B cell (primary cell): ENCODE measurements at regions not wholly inside any gene's neighbourhood (a gene's known extent, or its start where the extent isn't known, plus 50 kb on each side); places are given as distances from the start of the nearest gene placed in this dataset.

Experiments used
- ATAC-seq: fragments of 200-7000 bp; cut with Tn5 transposase; one replicate; pipeline ENCODE4 v1.10.0; 2021; ENCODE audit warnings: low read depth, mild to moderate bottlenecking, moderate number of reproducible peaks, moderate library complexity
- CTCF ChIA-PET: fragments of 350-600 bp; sonication (Branson Sonifier 250); formaldehyde crosslinking; loops from one replicate; lab custom pipeline; 2021; ENCODE audit warnings: antibody characterized with exemption, inconsistent platforms; lab: Charles Lee
- POLR2A ChIA-PET: fragments of 350-600 bp; sonication (Branson Sonifier 250); formaldehyde crosslinking; loops from one replicate; lab custom pipeline; 2021; ENCODE audit warnings: antibody characterized with exemption; lab: Charles Lee
- DNase-seq: peaks from one replicate; pipeline ENCODE4 v3.0.0; 2013
- H2AFZ ChIP-seq: 2 replicates; pipeline ENCODE4 v1.6.1; 2012; ENCODE audit warnings: mild to moderate bottlenecking, low read depth, low read length; ENCODE audit not compliant: insufficient read depth, poor library complexity, severe bottlenecking
- H3K27ac ChIP-seq, 2 donors: 1 replicate in 1 of 2; 2 replicates in 1 of 2; pipeline ENCODE4 v1.5.1; 2012 to 2013; ENCODE audit warnings: low read length in 2 of 2, mild to moderate bottlenecking in 2 of 2, moderate library complexity in 1 of 2
- H3K27me3 ChIP-seq, 4 experiments: fragments of 200-600 bp in 1 of 4; sonication (generic) in 1 of 4; replicated peaks in 1 of 4; 1 replicate in 2 of 4; 2 replicates in 2 of 4; pipeline versions ENCODE4 v1.6.1 to v1.7.0; 2013 to 2016; ENCODE audit warnings: low read length in 3 of 4, mild to moderate bottlenecking in 2 of 4, mixed read lengths in 1 of 4, moderate library complexity in 1 of 4; ENCODE audit not compliant: insufficient read depth in 4 of 4, control insufficient read depth in 3 of 4; ENCODE audit errors: control extremely low read depth in 1 of 4
- H3K36me3 ChIP-seq, 2 experiments: replicated peaks in 1 of 2; 1 replicate in 1 of 2; 2 replicates in 1 of 2; pipeline versions ENCODE4 v1.6.1 to v1.7.1; 2013; ENCODE audit warnings: low read length in 1 of 2; ENCODE audit not compliant: insufficient read depth in 2 of 2, control insufficient read depth in 1 of 2; ENCODE audit errors: control extremely low read depth in 1 of 2, extremely low read depth in 1 of 2
- H3K4me1 ChIP-seq, 2 donors: fragments of 200-600 bp in 1 of 2; sonication (generic) in 1 of 2; 1 replicate in 1 of 2; 2 replicates in 1 of 2; pipeline versions ENCODE4 v1.5.1 to v1.6.1; 2013 to 2017; ENCODE audit warnings: low read length in 2 of 2; ENCODE audit not compliant: control insufficient read depth in 2 of 2, insufficient read depth in 2 of 2
- H3K4me2 ChIP-seq: replicated peaks from 2 replicates; pipeline ENCODE3; 2012; ENCODE audit warnings: mild to moderate bottlenecking, low read depth, low read length; ENCODE audit not compliant: poor library complexity, severe bottlenecking
- H3K4me3 ChIP-seq, 5 experiments: fragments of 200-600 bp in 1 of 5; sonication (generic) in 1 of 5; 1 replicate in 3 of 5; 2 replicates in 2 of 5; pipeline versions ENCODE4 v1.5.1 to v1.7.0; 2011 to 2016; ENCODE audit warnings: low read length in 4 of 5, mild to moderate bottlenecking in 4 of 5, low read depth in 2 of 5, control low read depth in 1 of 5, moderate library complexity in 1 of 5; ENCODE audit not compliant: insufficient read depth in 1 of 5; ENCODE audit errors: control extremely low read depth in 1 of 5, extremely low read depth in 1 of 5
- H3K79me2 ChIP-seq: fragments of 200-600 bp; sonication (generic); one replicate; pipeline ENCODE4 v1.6.0; 2016; ENCODE audit warnings: low read length; ENCODE audit not compliant: control insufficient read depth, insufficient read depth
- H3K9ac ChIP-seq: fragments of 200-600 bp; sonication (generic); 2 replicates; pipeline ENCODE4 v1.6.1; 2017; ENCODE audit warnings: mild to moderate bottlenecking, low read length, moderate library complexity
- H3K9me3 ChIP-seq, 3 donors: one replicate each; pipeline versions ENCODE4 v1.6.1 to v1.7.1; 2013; ENCODE audit warnings: low read length in 2 of 3; ENCODE audit not compliant: control insufficient read depth in 2 of 3, insufficient read depth in 1 of 3; ENCODE audit errors: control extremely low read depth in 1 of 3
- H4K20me1 ChIP-seq: 2 replicates; pipeline ENCODE4 v1.6.0; 2012; ENCODE audit warnings: mild to moderate bottlenecking, low read length; ENCODE audit not compliant: insufficient read depth, control insufficient read depth, poor library complexity, severe bottlenecking
- H3K27ac Mint-ChIP-seq: one replicate; pipeline ENCODE4 v1.8.0; 2021; ENCODE audit warnings: mixed read lengths
- H3K27me3 Mint-ChIP-seq: one replicate; pipeline ENCODE4 v1.8.0; 2021; ENCODE audit warnings: mixed read lengths
- H3K4me1 Mint-ChIP-seq: one replicate; pipeline ENCODE4 v1.8.0; 2021; ENCODE audit warnings: mixed read lengths
- H3K4me3 Mint-ChIP-seq: one replicate; pipeline ENCODE4 v1.8.0; 2021; ENCODE audit warnings: mixed read lengths
- H3K9me3 Mint-ChIP-seq: one replicate; pipeline ENCODE4 v1.8.0; 2022; ENCODE audit warnings: mixed read lengths; ENCODE audit not compliant: insufficient read depth
- EZH2 ChIP-seq: IDR thresholded peaks from 2 replicates; pipeline ENCODE4 v1.6.1; 2012; ENCODE audit warnings: borderline replicate concordance, low read depth, mild to moderate bottlenecking, moderate library complexity, low read length; ENCODE audit not compliant: insufficient read depth, poor library complexity, severe bottlenecking
- WGBS: methylation state at CpG from one replicate; pipeline ENCODE4 v1.1.5; 2013; ENCODE audit warnings: missing lambda C conversion rate; ENCODE audit not compliant: insufficient coverage; 5-methylcytosine and 5-hydroxymethylcytosine counted together
- intact Hi-C: fragments of 100-400 bp; cut with micrococcal nuclease; formaldehyde crosslinking; loops from one replicate; pipeline ENCODE4 v1.10.0; 2022
- TF ChIP-seq, protein P1 (sequence below): fragments of 200-600 bp; IDR thresholded peaks from one replicate; pipeline ENCODE4 v1.8.0; 2022; ENCODE audit warnings: antibody characterized with exemption, mild to moderate bottlenecking

DNA sequence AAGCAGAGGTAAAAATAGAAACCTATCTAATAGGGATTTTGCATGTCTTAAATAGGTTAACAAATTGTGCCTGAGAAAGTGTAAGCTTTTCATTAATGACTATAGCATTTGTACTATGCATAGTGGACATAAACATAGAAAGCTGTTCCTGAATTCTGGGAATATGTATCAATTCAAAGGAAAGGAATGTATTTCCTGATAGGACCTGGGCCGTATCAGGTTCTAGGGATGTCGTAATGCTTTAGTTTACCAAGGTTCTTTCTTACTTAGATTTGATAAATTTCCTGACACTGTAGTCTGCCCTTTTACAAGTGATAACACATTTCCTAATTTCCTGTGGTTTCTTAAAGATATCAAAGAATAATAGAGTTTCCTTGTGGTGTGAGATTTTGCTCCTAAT, 191.3 kb downstream of the CDH7 start:
- intact Hi-C loops = no loop called here
- Mint-ChIP-seq H3K4me1 (no peaks in the 10 kb centered on the region), H3K27ac (no peak overlapping the region), H3K27me3 (no peaks in the 10 kb centered on the region), H3K9me3 (peaks cover 3% of the 10 kb centered on the region), H3K4me3 (no peak overlapping the region)
- no peak for DNase-seq
- no peaks in the 10 kb centered on the region for H4K20me1 ChIP-seq
- no peak overlapping the region for H2AFZ ChIP-seq
- H3K27ac ChIP-seq = no peak overlapping the region
- H3K79me2 ChIP-seq = no peaks in the 10 kb centered on the region
- TF ChIP-seq EZH2 = no peak
- no peak overlapping the region for H3K4me2 ChIP-seq
- no peak overlapping the region for H3K9ac ChIP-seq
- no peak overlapping the region for H3K4me3 ChIP-seq
- ATAC-seq = no peak
- no peaks in the 10 kb centered on the region for H3K27me3 ChIP-seq
- CTCF ChIA-PET = no interaction called here
- POLR2A ChIA-PET = no interaction called here
- no CpG with 5 or more reads among the region's 2 CpGs for WGBS
- no peaks in the 10 kb centered on the region for H3K4me1 ChIP-seq
- no peaks in the 10 kb centered on the region for H3K36me3 ChIP-seq
- H3K9me3 ChIP-seq = no peaks in the 10 kb centered on the region

DNA sequence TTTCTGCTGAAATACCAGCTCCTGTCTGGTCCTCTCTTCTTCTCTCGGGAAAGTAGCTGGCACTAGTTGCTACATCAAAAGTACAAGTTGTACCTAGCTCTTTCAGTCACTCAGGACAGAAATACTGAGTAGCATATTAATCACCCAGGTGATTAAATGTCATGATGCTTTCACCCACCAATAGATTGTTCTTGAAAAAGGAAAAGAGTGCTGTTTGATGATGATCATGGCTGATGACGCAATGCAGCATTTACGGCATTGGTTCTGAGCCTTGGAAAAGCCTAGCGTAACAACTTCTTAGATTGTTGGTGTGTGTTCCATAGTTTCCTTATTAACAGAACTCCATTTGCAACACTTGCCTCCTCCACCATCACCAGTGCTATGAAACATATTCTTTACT, 190.7 kb downstream of the CDH7 start:
- Mint-ChIP-seq H3K27ac (no peak overlapping the region), H3K4me1 (no peaks in the 10 kb centered on the region), H3K4me3 (no peak overlapping the region), H3K27me3 (no peaks in the 10 kb centered on the region), H3K9me3 (peaks cover 3% of the 10 kb centered on the region)
- H3K27ac ChIP-seq = no peak overlapping the region
- no peaks in the 10 kb centered on the region for H3K4me1 ChIP-seq
- ChIA-PET POLR2A (no interaction called here), CTCF (no interaction called here)
- H2AFZ ChIP-seq = no peak overlapping the region
- ATAC-seq (no peak), DNase-seq (no peak)
- no peak overlapping the region for H3K4me2 ChIP-seq
- H3K27me3 ChIP-seq = no peaks in the 10 kb centered on the region
- H4K20me1 ChIP-seq = no peaks in the 10 kb centered on the region
- no peak overlapping the region for H3K4me3 ChIP-seq
- intact Hi-C loops = no loop called here
- H3K9me3 ChIP-seq = no peaks in the 10 kb centered on the region
- no peaks in the 10 kb centered on the region for H3K36me3 ChIP-seq
- no peak overlapping the region for H3K9ac ChIP-seq
- H3K79me2 ChIP-seq = no peaks in the 10 kb centered on the region
- WGBS = 86% methylated on average over 1 of the region's 4 CpGs
- no peak for TF ChIP-seq EZH2
- TF ChIP-seq, protein P1, sequence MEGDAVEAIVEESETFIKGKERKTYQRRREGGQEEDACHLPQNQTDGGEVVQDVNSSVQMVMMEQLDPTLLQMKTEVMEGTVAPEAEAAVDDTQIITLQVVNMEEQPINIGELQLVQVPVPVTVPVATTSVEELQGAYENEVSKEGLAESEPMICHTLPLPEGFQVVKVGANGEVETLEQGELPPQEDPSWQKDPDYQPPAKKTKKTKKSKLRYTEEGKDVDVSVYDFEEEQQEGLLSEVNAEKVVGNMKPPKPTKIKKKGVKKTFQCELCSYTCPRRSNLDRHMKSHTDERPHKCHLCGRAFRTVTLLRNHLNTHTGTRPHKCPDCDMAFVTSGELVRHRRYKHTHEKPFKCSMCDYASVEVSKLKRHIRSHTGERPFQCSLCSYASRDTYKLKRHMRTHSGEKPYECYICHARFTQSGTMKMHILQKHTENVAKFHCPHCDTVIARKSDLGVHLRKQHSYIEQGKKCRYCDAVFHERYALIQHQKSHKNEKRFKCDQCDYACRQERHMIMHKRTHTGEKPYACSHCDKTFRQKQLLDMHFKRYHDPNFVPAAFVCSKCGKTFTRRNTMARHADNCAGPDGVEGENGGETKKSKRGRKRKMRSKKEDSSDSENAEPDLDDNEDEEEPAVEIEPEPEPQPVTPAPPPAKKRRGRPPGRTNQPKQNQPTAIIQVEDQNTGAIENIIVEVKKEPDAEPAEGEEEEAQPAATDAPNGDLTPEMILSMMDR = no peak
